GM20000 (cell line): ENCODE measurements at regions not wholly inside any gene's neighbourhood (a gene's known extent, or its start where the extent isn't known, plus 50 kb on each side); places are given as distances from the start of the nearest gene placed in this dataset.

Experiments
- DNase-seq: peaks from one replicate; pipeline ENCODE4 v3.0.0; 2012; ENCODE audit warnings: low spot score
- CTCF ChIP-seq: IDR thresholded peaks from 2 replicates; pipeline ENCODE4 v1.5.1; 2012; ENCODE audit warnings: mild to moderate bottlenecking, control low read depth; ENCODE audit errors: extremely low read depth, missing control alignments

GRCh38 chr5:68922172-68922987, 171.4 kb upstream of the SLC30A5 start:
- no peak for DNase-seq
- TF ChIP-seq CTCF = no peak

- no peak for TF ChIP-seq CTCF
- DNase-seq = no peak
These were observed 169.2 kb upstream of the SLC30A5 start for GRCh38 chr5:68924481-68925145.

- no peak for DNase-seq
- no peak for TF ChIP-seq CTCF
These were observed 165.1 kb upstream of the SLC30A5 start for GRCh38 chr5:68928617-68929302.

GRCh38 chr5:68930139-68930538, 163.7 kb upstream of the SLC30A5 start:
- DNase-seq = no peak
- TF ChIP-seq CTCF = no peak

- DNase-seq = no peak
- TF ChIP-seq CTCF = no peak
These were observed 160.9 kb upstream of the SLC30A5 start for GRCh38 chr5:68932830-68933434.

- TF ChIP-seq CTCF = no peak
- DNase-seq = no peak
These were observed 151.6 kb upstream of the SLC30A5 start for GRCh38 chr5:68942169-68942568.

GRCh38 chr5:68946728-68947127, 147.1 kb upstream of the SLC30A5 start:
- no peak for TF ChIP-seq CTCF

More at GRCh38 chr5:68946728-68947127, 147.1 kb upstream of the SLC30A5 start:
- no peak for DNase-seq
